Left colon (tissue), 2 donors: ENCODE measurements at regions not wholly inside any gene's neighbourhood (a gene's known extent, or its start where the extent isn't known, plus 50 kb on each side); places are given as distances from the start of the nearest gene placed in this dataset.

Experiments
- ATAC-seq: fragments of 200-7000 bp; cut with Tn5 transposase; one replicate; pipeline ENCODE4 v1.9.1; 2020; ENCODE audit warnings: mild to moderate bottlenecking, moderate library complexity
- DNase-seq, 2 donors: peaks; one replicate each; pipeline ENCODE4 v3.0.0-alpha.2; 2020
- intact Hi-C, 2 donors: fragments of 100-400 bp; cut with DNase I in 1 of 2; cut with micrococcal nuclease in 1 of 2; formaldehyde crosslinking; loops; one replicate each; pipeline versions ENCODE4 v1.11.2 to v1.14.0; 2022; cut with DNase I, micrococcal nuclease
- donor health status: DM: no; HTN: no; CAD: no.
- donor health status: DM: yes; HTN: yes; CAD: no.

- intact Hi-C loops: no loop called here
These were observed 560.5 kb upstream of the MKI67 start for GRCh38 chr10:128686630-128687278.

DNA sequence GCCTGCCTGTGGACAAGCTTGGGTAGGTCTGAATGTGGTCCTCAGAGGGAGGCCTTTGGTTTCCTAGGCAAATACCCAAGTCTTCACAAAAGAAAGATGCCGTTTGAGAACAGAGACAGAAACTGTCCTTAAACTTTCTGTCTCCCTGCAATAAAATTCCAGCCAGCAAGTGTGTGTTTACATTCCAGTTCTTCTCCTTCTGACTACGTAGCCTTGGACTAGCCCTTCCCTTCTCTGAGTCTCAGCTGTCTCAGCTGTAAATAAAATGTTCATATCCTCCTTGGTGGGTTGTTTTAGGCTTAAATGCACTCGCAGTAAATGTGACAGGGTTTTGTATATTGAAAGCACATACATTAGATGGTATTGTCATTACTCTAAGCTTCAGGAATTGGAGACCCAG lies 561.2 kb upstream of the MKI67 start:
- ATAC-seq: peak; percentile 76
- no peak for DNase-seq
- intact Hi-C loops: no loop called here

More at GRCh38 chr10:128686630-128687278, 560.5 kb upstream of the MKI67 start:
- DNase-seq (peak in 1 of 2 donors; percentile 22), ATAC-seq (peak; percentile 85)

GRCh38 chr10:128687927-128688549 lies 561.8 kb upstream of the MKI67 start:
- ATAC-seq: no peak
- intact Hi-C loops: no loop called here

GRCh38 chr10:128689667-128690066 lies 563.4 kb upstream of the MKI67 start:
- intact Hi-C loops: no loop called here
- ATAC-seq: no peak
- no peak for DNase-seq

More at GRCh38 chr10:128687927-128688549, 561.8 kb upstream of the MKI67 start:
- DNase-seq: no peak

- DNase-seq: no peak
- intact Hi-C loops: no loop called here
These were observed 567.4 kb upstream of the MKI67 start for GRCh38 chr10:128693493-128694131.

DNA sequence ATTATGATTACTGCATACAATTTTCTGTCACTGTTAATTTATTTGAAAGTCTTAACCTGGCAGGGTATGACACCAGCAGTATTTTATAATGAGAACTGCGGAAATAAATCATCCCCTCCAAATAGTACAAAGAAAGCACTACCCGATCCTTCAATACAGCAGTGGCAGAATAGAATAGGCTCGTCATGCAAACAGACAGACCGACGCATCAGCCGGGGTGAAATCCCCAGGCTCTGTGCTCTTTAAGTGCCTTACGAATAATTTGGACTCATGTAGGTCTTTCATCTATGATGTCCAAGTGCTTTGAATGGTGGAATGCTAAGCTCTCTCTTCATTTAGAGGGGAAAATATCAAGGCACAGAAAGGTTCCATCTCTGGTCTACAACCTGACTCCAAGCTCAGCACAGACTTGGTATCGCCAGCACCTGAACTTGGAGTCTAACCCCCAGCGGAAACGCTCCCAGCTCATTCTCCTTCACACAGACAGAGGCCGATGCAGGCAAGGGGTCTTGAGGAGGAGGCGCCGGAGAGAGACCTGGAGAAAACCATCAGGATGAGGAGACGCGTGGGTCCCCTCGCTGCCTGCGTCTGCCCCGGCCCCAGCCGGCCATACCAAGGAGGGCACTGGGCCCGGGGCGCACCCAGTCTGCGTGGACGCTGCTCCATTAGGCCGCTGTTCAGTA lies 568.1 kb upstream of the MKI67 start:
- intact Hi-C loops: no loop called here
- DNase-seq (no peak), ATAC-seq (no peak)

More at GRCh38 chr10:128693493-128694131, 567.4 kb upstream of the MKI67 start:
- no peak for ATAC-seq

DNA sequence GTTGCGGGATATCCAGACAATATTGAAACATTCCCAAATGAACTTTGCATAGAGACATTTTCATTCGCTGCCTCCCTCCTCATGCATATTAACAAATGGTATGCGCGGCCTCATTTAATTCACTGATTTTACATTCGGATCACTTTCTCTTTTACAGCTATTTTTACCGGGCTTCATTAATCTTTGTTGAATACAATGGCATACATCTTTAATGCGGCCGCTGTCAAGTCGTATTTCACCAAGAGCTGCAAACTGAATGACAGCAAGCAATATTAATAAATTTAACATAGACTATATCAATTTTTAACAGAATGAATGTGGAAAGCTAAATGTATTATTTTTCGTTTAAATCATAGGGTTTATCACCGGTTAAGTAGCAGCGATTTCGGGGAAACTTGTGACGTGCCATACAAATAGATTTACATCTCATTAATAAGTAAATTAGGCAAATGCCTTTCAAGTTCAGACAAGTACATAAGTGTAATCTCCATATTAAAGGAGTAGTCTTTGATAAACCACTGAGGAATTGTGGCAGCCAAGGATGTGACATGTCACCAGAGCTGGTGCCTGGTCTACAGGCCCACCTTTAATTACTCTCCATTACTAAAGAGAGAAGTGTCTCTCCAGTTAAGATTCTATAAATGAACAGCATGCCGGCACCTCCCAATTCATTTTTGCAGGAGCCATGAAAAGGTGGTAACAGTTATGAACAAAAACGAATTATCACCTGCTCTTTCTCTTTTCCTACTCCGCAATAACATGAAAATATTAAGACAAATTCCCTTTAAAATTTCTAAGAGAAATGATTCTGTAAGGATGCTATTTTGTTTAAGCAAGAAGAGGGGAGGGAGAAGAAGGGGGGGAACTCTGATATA lies 568.9 kb upstream of the MKI67 start:
- intact Hi-C loops: no loop called here
- no peak for DNase-seq
- no peak for ATAC-seq

DNA sequence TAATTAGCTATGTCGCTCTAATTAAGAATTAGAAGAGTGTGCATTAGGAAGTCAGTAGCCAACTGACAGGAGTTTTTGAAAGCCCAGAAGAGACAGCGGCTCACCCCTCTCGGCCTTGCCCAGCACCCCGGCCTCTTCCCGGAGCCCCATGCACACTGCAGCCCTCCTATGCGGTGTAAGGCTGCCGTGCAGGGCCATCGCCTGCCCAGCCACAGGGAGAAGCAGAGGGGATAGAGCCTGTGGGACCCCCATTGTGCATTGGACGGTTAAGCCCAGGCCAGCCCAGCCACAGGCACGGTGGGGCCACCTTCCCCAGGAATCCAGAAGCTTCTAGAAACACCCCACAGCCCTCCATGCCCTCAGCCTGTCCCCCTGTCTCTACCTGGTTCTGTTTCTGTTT lies 569.7 kb upstream of the MKI67 start:
- no peak for ATAC-seq
- DNase-seq: no peak
- intact Hi-C loops: no loop called here

DNA sequence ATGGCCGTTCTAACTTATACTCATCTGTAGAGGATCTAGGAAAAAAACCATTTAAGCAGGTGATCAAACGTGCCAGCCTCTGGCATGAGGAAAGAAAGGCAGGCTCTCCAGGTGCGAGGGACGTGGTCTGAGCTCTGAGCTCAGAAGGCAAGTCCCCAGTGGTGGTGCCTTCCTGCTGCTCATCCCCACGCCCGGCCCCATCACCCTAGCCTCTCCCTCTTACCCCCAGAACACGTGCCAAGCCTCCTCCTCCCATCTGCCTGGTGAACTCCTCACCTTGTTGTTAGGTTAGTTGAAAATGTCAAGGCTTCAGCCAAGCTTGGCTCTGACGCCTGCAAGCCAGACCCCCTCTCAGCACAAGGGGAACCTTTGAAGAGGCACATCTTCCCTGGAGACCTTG lies 571.2 kb upstream of the MKI67 start:
- no peak for ATAC-seq
- intact Hi-C loops: no loop called here
- DNase-seq: no peak

GRCh38 chr10:128701381-128701780 lies 575.2 kb upstream of the MKI67 start:
- ATAC-seq: no peak
- DNase-seq: no peak
- intact Hi-C loops: no loop called here

- DNase-seq (no peak), ATAC-seq (no peak)
- intact Hi-C loops: no loop called here
These were observed 575.6 kb upstream of the MKI67 start for GRCh38 chr10:128701837-128702236.

GRCh38 chr10:128704716-128705115 lies 578.5 kb upstream of the MKI67 start:
- intact Hi-C loops: no loop called here
- DNase-seq: no peak
- no peak for ATAC-seq

DNA sequence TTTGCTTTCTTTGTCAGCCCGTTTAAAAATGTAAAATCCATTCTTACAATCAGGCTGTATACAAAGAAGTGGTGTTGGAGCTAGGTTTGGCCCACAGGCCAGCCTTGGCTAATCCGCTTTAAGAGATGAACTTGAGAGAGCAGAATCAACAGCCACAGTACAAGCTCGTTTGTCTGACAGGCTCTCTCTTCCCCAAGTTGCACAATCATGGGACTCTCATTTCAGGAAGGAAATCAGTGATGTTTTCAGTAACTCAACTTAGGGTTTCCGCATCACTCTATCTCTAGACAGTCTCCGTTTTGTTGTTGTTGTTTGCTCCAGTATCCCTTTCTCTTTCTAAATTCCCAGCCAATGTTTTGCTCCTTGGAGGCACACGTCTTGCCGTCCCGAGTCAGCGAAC lies 582.0 kb upstream of the MKI67 start:
- ATAC-seq (no peak), DNase-seq (no peak)
- intact Hi-C loops: no loop called here

- ATAC-seq (no peak), DNase-seq (no peak)
- intact Hi-C loops: no loop called here
These were observed 583.5 kb upstream of the MKI67 start for GRCh38 chr10:128709686-128710085.

DNA sequence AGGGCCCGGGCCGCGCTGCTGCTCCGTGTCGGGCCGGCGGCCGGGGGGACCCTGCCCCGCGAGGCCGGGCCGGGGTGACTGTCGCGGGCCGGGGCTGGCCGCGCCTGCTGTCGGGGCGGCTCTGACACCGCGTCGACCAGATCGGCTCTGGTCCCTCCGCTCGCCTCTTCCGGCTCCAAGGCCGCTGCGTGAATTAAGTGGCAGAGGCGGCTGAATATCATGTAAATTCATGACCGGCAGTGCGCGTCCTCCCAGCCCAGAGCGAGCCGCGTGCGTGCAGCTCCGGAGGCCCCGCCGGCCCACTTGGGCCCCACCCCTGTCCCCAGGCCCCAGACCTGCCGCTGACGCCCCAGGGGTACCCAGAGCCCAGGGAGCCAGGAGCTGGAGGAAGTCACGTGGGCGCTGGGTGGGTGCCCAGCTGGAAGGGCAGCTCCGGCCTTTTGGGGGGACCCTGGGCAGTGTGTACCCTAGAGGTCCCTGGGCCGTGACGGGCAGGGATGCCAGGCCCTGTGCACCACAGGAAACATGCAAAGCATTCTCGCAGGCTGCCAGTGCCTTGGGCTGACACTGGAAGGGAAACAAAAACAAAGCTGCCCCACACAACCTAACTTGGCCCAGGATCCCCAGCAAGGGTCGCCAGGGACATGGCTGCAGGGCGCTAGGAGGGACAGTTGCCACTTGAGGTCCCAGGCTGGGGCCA lies 584.0 kb upstream of the MKI67 start:
- intact Hi-C loops: no loop called here
- DNase-seq: no peak
- no peak for ATAC-seq

- ATAC-seq (no peak), DNase-seq (no peak)
- intact Hi-C loops: no loop called here
These were observed 584.6 kb upstream of the MKI67 start for GRCh38 chr10:128710798-128711183.

DNA sequence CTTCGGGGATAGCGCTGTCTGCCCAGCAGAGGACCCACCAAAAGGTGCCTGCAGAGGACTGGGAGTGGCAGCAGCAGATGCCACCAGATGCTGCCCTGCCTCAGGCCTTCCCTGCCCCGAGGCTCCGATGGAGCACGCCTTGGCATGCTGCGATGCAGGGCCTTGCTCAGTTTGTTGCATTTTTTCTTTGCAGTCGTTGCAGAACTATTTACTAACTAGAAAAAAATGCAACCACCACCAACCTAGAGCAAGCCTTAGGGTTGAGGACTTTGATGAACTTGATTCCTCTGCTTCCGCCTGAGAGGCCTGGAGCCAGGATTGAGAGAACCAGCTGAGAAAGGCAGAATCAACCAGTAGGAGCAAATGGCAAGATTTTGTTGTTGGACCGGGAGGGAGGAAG lies 585.6 kb upstream of the MKI67 start:
- intact Hi-C loops: no loop called here
- no peak for DNase-seq

GRCh38 chr10:128712661-128713400 lies 586.6 kb upstream of the MKI67 start:
- intact Hi-C loops: no loop called here
- ATAC-seq (no peak), DNase-seq (no peak)

More for the DNA sequence above, 585.6 kb upstream of the MKI67 start:
- ATAC-seq: no peak
